SK-N-MC (cell line): ENCODE measurements at regions not wholly inside any gene's neighbourhood (a gene's known extent, or its start where the extent isn't known, plus 50 kb on each side); places are given as distances from the start of the nearest gene placed in this dataset.

Experiments
- DNase-seq: peaks from one replicate; pipeline ENCODE4 v3.0.0-alpha.2; 2011; ENCODE audit warnings: low read depth, low spot score
- H3K27ac ChIP-seq: fragments of 200-600 bp; sonication (generic); 2 replicates; pipeline ENCODE4 v1.5.1; 2016; ENCODE audit warnings: mixed run types
- H3K36me3 ChIP-seq: fragments of 200-600 bp; sonication (generic); 2 replicates; pipeline ENCODE4 v1.6.1; 2017; ENCODE audit warnings: antibody characterized with exemption, low read length, mixed read lengths; ENCODE audit not compliant: insufficient read depth
- H3K4me3 ChIP-seq: fragments of 200-600 bp; sonication (generic); 2 replicates; pipeline ENCODE4 v1.5.1; 2016
- H3K9ac ChIP-seq: fragments of 200-600 bp; sonication (generic); 2 replicates; pipeline ENCODE4 v1.8.0; 2017; ENCODE audit warnings: mixed run types, mixed read lengths; ENCODE audit not compliant: insufficient read length
- H3K9me3 ChIP-seq: fragments of 200-600 bp; sonication (generic); 2 replicates; pipeline ENCODE4 v1.6.1; 2017; ENCODE audit warnings: low read depth, mild to moderate bottlenecking, antibody characterized with exemption, low read length, moderate library complexity, mixed read lengths
- EZH2 ChIP-seq: fragments of 200-600 bp; sonication (generic); IDR thresholded peaks from one replicate; pipeline ENCODE4 v1.6.1; 2017; ENCODE audit warnings: antibody characterized with exemption
- FOXP2 ChIP-seq: optimal IDR thresholded peaks from 2 replicates; pipeline ENCODE3; 2011; ENCODE audit warnings: mild to moderate bottlenecking, moderate library complexity; ENCODE audit not compliant: insufficient read depth; ENCODE audit errors: extremely low read length, control extremely low read depth
- POLR2AphosphoS5 ChIP-seq: IDR thresholded peaks from 2 replicates; pipeline ENCODE4 v1.6.1; 2012; ENCODE audit warnings: mild to moderate bottlenecking, low read depth, low read length, borderline replicate concordance

- H3K9ac ChIP-seq, result no peak overlapping the region
- no peak for TF ChIP-seq POLR2AphosphoS5
- TF ChIP-seq EZH2, result no peak
- no peak for TF ChIP-seq FOXP2
- no peak for DNase-seq
- H3K9me3 ChIP-seq, result no peaks in the 10 kb centered on the region
- H3K27ac ChIP-seq, result no peak overlapping the region
- no peak overlapping the region for H3K4me3 ChIP-seq
- no peaks in the 10 kb centered on the region for H3K36me3 ChIP-seq
Observed at GRCh38 chr17:53119773-53120172, 703.0 kb upstream of the KIF2B start.

GRCh38 chr17:53118948-53119347 is 703.8 kb upstream of the KIF2B start:
- Histone ChIP-seq H3K4me3 (no peak overlapping the region), H3K9me3 (no peaks in the 10 kb centered on the region), H3K9ac (no peak overlapping the region), H3K36me3 (no peaks in the 10 kb centered on the region), H3K27ac (no peak overlapping the region)
- no peak for DNase-seq
- TF ChIP-seq FOXP2, result no peak
- no peak for TF ChIP-seq EZH2
- TF ChIP-seq POLR2AphosphoS5, result no peak

DNA sequence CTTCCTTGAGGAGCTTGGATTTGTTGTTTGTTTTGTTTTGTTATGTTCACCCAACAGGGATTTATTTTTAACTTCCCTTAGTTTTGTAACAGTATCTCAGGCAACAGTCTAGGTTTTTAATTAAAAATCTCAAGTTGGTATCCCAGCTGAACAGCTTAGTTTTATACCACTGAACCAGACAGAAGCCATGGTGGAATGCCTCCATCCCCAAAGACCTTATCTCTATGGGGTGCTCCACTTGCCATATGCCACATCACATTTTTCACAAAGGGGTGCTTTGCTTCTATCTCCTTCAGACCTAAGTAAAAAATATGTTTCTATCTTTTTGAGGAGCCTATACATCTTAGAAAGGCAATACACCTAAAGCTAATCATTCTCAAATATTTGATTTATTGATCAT is 715.8 kb upstream of the KIF2B start:
- no peak for DNase-seq

GRCh38 chr17:53101706-53102105 is 721.0 kb upstream of the KIF2B start:
- TF ChIP-seq POLR2AphosphoS5, result no peak
- TF ChIP-seq EZH2, result no peak
- no peak for TF ChIP-seq FOXP2
- no peak overlapping the region for H3K4me3 ChIP-seq
- no peaks in the 10 kb centered on the region for H3K9me3 ChIP-seq

More for the DNA sequence above, 715.8 kb upstream of the KIF2B start:
- Histone ChIP-seq H3K36me3 (no peaks in the 10 kb centered on the region), H3K4me3 (no peak overlapping the region), H3K27ac (no peak overlapping the region), H3K9me3 (no peaks in the 10 kb centered on the region), H3K9ac (no peak overlapping the region)
- TF ChIP-seq FOXP2, result no peak
- no peak for TF ChIP-seq EZH2
- no peak for TF ChIP-seq POLR2AphosphoS5

GRCh38 chr17:53100126-53100525 is 722.6 kb upstream of the KIF2B start:
- no peak overlapping the region for H3K9ac ChIP-seq
- no peaks in the 10 kb centered on the region for H3K9me3 ChIP-seq
- no peak for TF ChIP-seq POLR2AphosphoS5
- no peak for TF ChIP-seq FOXP2
- no peak for TF ChIP-seq EZH2
- no peaks in the 10 kb centered on the region for H3K36me3 ChIP-seq
- no peak for DNase-seq
- H3K27ac ChIP-seq, result no peak overlapping the region
- H3K4me3 ChIP-seq, result no peak overlapping the region

More at GRCh38 chr17:53101706-53102105, 721.0 kb upstream of the KIF2B start:
- no peak overlapping the region for H3K27ac ChIP-seq
- H3K9ac ChIP-seq, result no peak overlapping the region
- DNase-seq, result no peak
- no peaks in the 10 kb centered on the region for H3K36me3 ChIP-seq

DNA sequence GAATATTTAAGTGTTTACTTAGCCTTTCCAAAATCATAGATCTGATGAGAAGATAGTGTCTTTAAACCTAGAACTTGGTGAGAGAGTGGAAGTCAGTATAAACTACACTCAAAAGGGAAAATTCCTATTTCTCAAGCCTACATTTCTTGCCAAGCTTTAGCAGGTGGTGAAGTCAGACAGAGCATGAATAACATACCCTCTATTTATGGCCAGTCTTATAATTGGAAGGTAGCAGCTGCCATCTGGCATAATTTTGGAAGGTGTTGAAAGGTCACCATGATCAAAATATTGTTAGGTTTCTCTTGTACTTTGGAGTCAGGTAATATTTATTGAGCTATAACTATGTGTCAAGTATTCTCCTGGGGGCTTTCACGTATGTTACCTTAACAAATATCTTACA is 729.3 kb upstream of the KIF2B start:
- no peaks in the 10 kb centered on the region for H3K9me3 ChIP-seq
- TF ChIP-seq EZH2 (no peak), POLR2AphosphoS5 (no peak), FOXP2 (no peak)
- no peak overlapping the region for H3K4me3 ChIP-seq
- DNase-seq, result no peak
- H3K9ac ChIP-seq, result no peak overlapping the region
- no peaks in the 10 kb centered on the region for H3K36me3 ChIP-seq
- H3K27ac ChIP-seq, result no peak overlapping the region

DNA sequence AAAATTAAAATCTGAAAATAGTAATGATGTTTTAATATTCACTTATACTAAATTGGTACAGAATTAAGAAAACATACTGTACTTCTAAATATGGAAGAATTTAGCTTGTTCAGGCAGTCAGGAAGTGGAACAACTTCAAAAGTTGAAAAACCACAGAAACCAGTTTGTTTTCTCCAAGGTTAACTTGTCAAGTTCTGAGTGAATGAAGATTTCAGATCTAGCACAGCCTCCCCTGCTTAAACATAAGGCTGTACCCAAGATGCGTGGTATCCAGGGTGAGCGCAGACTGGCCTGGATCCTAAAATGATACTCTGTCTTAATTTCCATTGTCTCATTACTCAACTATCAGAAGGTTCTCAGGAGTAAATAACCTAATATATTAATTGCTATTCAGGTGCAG is 730.7 kb upstream of the KIF2B start:
- DNase-seq, result no peak
- TF ChIP-seq POLR2AphosphoS5 (no peak), FOXP2 (no peak), EZH2 (no peak)
- H3K9ac ChIP-seq, result no peak overlapping the region
- no peaks in the 10 kb centered on the region for H3K36me3 ChIP-seq
- no peak overlapping the region for H3K4me3 ChIP-seq
- H3K27ac ChIP-seq, result no peak overlapping the region
- no peaks in the 10 kb centered on the region for H3K9me3 ChIP-seq

- Histone ChIP-seq H3K36me3 (no peaks in the 10 kb centered on the region), H3K4me3 (no peak overlapping the region), H3K9me3 (no peaks in the 10 kb centered on the region), H3K27ac (no peak overlapping the region), H3K9ac (no peak overlapping the region)
- no peak for TF ChIP-seq FOXP2
- no peak for TF ChIP-seq POLR2AphosphoS5
- no peak for TF ChIP-seq EZH2
- no peak for DNase-seq
Observed at GRCh38 chr17:53090770-53091169, 732.0 kb upstream of the KIF2B start.

GRCh38 chr17:53088481-53088880 is 734.2 kb upstream of the KIF2B start:
- no peak for DNase-seq
- H3K9ac ChIP-seq, result no peak overlapping the region
- H3K4me3 ChIP-seq, result no peak overlapping the region
- H3K36me3 ChIP-seq, result no peaks in the 10 kb centered on the region
- no peaks in the 10 kb centered on the region for H3K9me3 ChIP-seq
- TF ChIP-seq EZH2 (no peak), POLR2AphosphoS5 (no peak), FOXP2 (no peak)
- no peak overlapping the region for H3K27ac ChIP-seq

- Histone ChIP-seq H3K27ac (no peak overlapping the region), H3K36me3 (no peaks in the 10 kb centered on the region), H3K9ac (no peak overlapping the region), H3K9me3 (no peaks in the 10 kb centered on the region), H3K4me3 (no peak overlapping the region)
- no peak for DNase-seq
- TF ChIP-seq POLR2AphosphoS5 (no peak), EZH2 (no peak), FOXP2 (no peak)
Observed at GRCh38 chr17:53061446-53061845, 761.3 kb upstream of the KIF2B start.
